ENCODE measurements at regions not wholly inside any gene's neighbourhood (a gene's known extent, or its start where the extent isn't known, plus 50 kb on each side); places are given as distances from the start of the nearest gene placed in this dataset.

GRCh38 chr3:182413682-182414081 is 379.6 kb upstream of the ATP11B start:
- H3K27ac Mint-ChIP-seq = no peak overlapping the region
- Histone ChIP-seq H3K27ac (ENCODE audit: low read depth, low read length) (no peak overlapping the region), H3K36me3 (ENCODE audit: control insufficient read depth, insufficient read depth, low read length) (no peaks in the 10 kb centered on the region), H3K4me3 (ENCODE audit: low read length) (no peak overlapping the region), H3K27me3 (ENCODE audit: control insufficient read depth, insufficient read depth, low read length, poor library complexity, severe bottlenecking) (peaks cover 6% of the 10 kb centered on the region), H3K9ac (ENCODE audit: extremely low read depth, low read length, poor library complexity, severe bottlenecking) (no peak overlapping the region), H3K4me1 (ENCODE audit: control insufficient read depth, insufficient read depth, low read length) (no peaks in the 10 kb centered on the region), H3K9me3 (ENCODE audit: control insufficient read depth, low read length) (no peaks in the 10 kb centered on the region)
- no peak for TF ChIP-seq CTCF (conservative IDR thresholded peaks at IDR 0.05)
- DNase-seq = no peak
- no peaks in the 10 kb centered on the region for H3K36me3 Mint-ChIP-seq (ENCODE audit: low read depth)
- H3K4me3 Mint-ChIP-seq = no peak overlapping the region
- no peaks in the 10 kb centered on the region for H3K9me3 Mint-ChIP-seq
- no peaks in the 10 kb centered on the region for H3K27me3 Mint-ChIP-seq (ENCODE audit: insufficient read depth)
- WGBS, 2 experiments (ENCODE audit: insufficient coverage in 1 of 2, insufficient read length in 1 of 2) = 88% methylated on average over 1 of the region's 1 CpG; no CpG with 5 or more reads in 1 of the 2 experiments
- H3K4me1 Mint-ChIP-seq = no peaks in the 10 kb centered on the region

- no peaks in the 10 kb centered on the region for H3K4me1 ChIP-seq (ENCODE audit: control insufficient read depth, insufficient read depth, low read length)
- peaks cover 6% of the 10 kb centered on the region for H3K27me3 ChIP-seq (ENCODE audit: control insufficient read depth, insufficient read depth, low read length, poor library complexity, severe bottlenecking)
- Mint-ChIP-seq H3K27me3 (ENCODE audit: insufficient read depth) (no peaks in the 10 kb centered on the region), H3K4me3 (no peak overlapping the region), H3K27ac (no peak overlapping the region), H3K4me1 (no peaks in the 10 kb centered on the region), H3K36me3 (ENCODE audit: low read depth) (no peaks in the 10 kb centered on the region), H3K9me3 (no peaks in the 10 kb centered on the region)
- H3K9ac ChIP-seq (ENCODE audit: extremely low read depth, low read length, poor library complexity, severe bottlenecking) = no peak overlapping the region
- 74 to 90% methylated on average over 2 to 3 of the region's 3 CpGs for WGBS, 2 experiments (ENCODE audit: insufficient coverage in 1 of 2, insufficient read length in 1 of 2)
- H3K4me3 ChIP-seq (ENCODE audit: low read length) = no peak overlapping the region
- no peaks in the 10 kb centered on the region for H3K9me3 ChIP-seq (ENCODE audit: control insufficient read depth, low read length)
- no peaks in the 10 kb centered on the region for H3K36me3 ChIP-seq (ENCODE audit: control insufficient read depth, insufficient read depth, low read length)
- DNase-seq = no peak
- H3K27ac ChIP-seq (ENCODE audit: low read depth, low read length) = no peak overlapping the region
- no peak for TF ChIP-seq CTCF (conservative IDR thresholded peaks at IDR 0.05)
Measured at GRCh38 chr3:182414586-182414985, 378.7 kb upstream of the ATP11B start.

GRCh38 chr3:182420741-182421140 is 372.6 kb upstream of the ATP11B start:
- no peaks in the 10 kb centered on the region for H3K27me3 Mint-ChIP-seq (ENCODE audit: insufficient read depth)
- no peak for TF ChIP-seq CTCF (conservative IDR thresholded peaks at IDR 0.05)
- no peaks in the 10 kb centered on the region for H3K27me3 ChIP-seq (ENCODE audit: control insufficient read depth, insufficient read depth, low read length, poor library complexity, severe bottlenecking)

More at GRCh38 chr3:182420741-182421140, 372.6 kb upstream of the ATP11B start:
- peaks cover 7% of the 10 kb centered on the region for H3K9me3 Mint-ChIP-seq
- Histone ChIP-seq H3K27ac (ENCODE audit: low read depth, low read length) (no peak overlapping the region), H3K4me3 (ENCODE audit: low read length) (no peak overlapping the region), H3K4me1 (ENCODE audit: control insufficient read depth, insufficient read depth, low read length) (no peaks in the 10 kb centered on the region), H3K36me3 (ENCODE audit: control insufficient read depth, insufficient read depth, low read length) (no peaks in the 10 kb centered on the region), H3K9ac (ENCODE audit: extremely low read depth, low read length, poor library complexity, severe bottlenecking) (no peak overlapping the region), H3K9me3 (ENCODE audit: control insufficient read depth, low read length) (no peaks in the 10 kb centered on the region)
- no peak overlapping the region for H3K27ac Mint-ChIP-seq
- H3K36me3 Mint-ChIP-seq (ENCODE audit: low read depth) = no peaks in the 10 kb centered on the region
- no peaks in the 10 kb centered on the region for H3K4me1 Mint-ChIP-seq
- DNase-seq = no peak
- H3K4me3 Mint-ChIP-seq = no peak overlapping the region
